HG03025 (cell line): ENCODE measurements at regions not wholly inside any gene's neighbourhood (a gene's known extent, or its start where the extent isn't known, plus 50 kb on each side); places are given as distances from the start of the nearest gene placed in this dataset.

Source experiments
- ATAC-seq: cut with Tn5 transposase; IDR thresholded peaks from one replicate; pipeline ENCODE4 v1.9.1; 2021; ENCODE audit warnings: mild to moderate bottlenecking, moderate library complexity; ENCODE audit not compliant: unreplicated experiment, low FRiP score

DNA sequence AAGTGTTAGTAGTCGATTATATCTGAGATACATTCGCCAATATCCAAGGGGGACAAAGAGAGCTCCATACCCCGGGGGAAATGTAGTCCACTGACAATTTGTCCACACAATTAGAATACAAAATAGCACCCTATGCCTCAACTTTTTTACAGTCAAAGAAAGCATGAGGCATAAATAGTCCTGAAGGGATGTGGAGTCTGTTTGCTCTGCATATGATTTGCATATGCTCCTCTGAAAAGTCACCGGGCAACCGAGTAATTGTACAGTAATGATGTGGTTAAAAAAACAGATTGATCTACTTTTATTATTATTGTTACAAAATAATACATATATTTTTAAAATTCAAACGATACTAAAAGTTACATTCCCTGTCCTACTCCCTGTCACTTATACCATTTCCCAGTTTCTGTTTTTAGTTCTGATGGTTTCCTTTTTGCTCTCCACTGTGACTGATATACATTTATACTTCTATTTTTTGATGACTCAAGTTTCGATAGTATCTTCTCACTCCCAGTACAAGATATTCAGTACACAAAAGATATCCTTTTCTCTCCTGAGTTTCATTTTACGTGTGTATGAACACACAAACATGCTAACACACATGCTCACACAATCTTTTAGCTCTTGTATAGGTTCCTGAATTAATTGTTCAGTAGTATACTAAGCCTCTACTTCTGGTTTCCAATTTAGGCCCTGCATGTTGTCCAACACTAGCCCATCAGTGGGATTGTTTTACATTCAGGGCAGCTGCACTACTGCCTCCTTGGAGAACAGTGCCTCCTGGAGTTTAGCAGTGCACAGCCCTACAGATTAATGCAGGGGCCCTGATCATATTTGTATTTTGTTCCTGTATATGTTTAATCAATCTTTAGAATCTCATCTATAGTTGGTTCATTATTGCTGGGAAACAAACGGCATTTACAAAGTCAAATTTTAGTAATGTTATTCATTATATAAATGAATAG lies 130.9 kb downstream of the TES start:
- ATAC-seq, result no peak

DNA sequence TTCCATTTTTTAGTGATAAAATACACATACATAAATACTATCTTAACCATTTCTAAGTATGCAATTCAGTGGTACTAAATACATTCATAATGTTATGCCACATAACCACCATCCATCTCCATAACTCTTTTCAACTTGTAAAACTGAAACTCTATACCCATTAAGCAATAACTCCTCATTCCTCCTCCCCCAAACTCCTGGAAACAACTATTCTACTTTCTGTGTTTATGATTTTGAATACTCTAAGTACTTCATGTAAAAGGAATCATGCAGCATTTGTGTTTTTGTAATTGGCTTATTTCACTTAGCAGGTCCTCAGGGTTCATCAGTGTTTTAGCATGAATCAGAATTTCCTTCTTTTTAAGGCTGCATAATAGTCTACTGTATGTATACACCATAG lies 131.8 kb downstream of the TES start:
- no peak for ATAC-seq

DNA sequence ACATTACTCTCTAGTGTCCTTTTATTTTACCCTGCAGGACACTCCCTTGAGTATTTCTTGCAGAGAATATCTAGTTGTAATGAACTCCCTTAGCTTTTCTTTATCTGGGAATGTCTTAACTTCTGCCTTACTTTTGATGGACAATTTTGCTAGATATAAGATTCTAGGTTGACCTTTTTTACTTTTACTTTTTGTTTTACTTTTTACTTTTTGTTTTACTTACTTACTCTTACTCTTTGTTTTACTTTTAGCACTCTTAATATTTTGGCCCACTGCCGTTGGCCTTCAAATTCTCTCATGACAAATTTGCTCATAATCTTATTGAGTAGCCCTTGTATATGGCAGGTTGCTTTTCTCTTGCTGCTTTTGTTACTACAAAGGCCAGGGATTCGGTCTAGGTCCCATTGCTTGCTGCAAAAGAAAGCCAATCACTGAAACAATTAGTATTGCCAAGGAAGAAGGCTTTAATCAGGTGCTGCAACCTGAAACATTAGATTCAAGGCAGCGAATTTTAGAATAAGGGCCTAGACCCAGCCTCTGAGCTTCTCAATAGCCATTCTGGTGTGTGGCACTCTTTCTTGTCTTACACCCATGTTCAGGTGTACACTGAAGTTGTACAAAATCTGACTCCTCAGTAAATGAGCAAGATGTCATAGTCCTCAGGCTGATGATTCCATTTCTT lies 137.0 kb downstream of the TES start:
- no peak for ATAC-seq

DNA sequence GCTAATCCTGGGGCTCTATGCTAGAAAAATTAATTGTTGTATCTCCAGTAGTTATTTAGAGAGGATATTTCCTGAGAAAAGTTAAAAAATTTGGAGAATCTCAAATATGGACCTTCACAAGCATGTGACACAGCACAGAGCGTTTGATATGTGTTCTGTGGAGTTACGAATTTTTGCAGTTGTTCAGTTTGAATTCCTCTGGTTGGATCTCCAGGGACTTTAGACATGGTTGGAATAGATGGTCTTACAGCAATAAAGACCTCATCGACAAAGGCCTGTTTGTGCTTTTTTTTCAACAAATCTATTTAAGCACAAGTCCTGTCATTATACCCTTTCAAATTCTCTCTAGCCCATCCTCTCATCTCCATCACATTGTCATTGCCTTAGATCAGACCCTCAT lies 138.0 kb downstream of the TES start:
- no peak for ATAC-seq

DNA sequence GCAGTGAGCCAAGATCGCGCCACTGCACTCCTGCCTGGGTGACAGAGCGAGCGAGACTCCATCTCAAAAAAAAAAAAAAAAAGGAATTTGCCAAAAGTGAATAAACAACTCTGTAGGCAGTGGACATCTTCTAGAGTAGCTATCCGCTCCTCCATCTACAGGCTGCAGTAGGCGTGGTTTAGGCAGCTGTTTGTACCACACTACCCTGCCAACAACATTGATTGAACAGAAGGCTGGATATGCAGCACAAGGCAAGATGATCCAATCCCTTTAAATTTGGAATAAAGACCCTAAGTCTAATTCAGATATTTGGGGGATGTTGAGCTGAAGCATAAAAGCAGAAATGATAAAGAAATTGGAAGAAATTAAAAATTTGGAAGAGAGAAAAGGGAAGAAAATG lies 141.6 kb downstream of the TES start:
- ATAC-seq, result no peak

GRCh38 chr7:116353647-116354046 lies 143.3 kb downstream of the TES start:
- ATAC-seq, result no peak

DNA sequence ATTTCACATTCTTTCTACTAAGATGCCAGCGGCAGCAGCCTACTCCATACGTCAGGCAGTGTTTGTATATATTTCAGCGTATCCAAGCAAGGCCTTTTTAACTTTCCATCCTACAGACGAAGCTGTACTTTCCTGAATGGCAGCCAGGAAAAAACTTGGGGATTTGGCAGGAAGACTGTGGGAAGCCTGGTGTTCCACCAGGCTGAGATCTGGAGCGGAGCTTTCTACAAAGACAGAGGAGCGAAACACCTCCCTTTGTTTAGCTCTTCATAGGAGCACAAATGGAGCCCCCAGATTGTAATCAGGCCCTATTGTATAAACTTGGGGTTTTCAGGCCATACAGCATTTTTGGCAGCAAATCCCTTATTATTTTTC lies 143.8 kb downstream of the TES start:
- ATAC-seq, result no peak

DNA sequence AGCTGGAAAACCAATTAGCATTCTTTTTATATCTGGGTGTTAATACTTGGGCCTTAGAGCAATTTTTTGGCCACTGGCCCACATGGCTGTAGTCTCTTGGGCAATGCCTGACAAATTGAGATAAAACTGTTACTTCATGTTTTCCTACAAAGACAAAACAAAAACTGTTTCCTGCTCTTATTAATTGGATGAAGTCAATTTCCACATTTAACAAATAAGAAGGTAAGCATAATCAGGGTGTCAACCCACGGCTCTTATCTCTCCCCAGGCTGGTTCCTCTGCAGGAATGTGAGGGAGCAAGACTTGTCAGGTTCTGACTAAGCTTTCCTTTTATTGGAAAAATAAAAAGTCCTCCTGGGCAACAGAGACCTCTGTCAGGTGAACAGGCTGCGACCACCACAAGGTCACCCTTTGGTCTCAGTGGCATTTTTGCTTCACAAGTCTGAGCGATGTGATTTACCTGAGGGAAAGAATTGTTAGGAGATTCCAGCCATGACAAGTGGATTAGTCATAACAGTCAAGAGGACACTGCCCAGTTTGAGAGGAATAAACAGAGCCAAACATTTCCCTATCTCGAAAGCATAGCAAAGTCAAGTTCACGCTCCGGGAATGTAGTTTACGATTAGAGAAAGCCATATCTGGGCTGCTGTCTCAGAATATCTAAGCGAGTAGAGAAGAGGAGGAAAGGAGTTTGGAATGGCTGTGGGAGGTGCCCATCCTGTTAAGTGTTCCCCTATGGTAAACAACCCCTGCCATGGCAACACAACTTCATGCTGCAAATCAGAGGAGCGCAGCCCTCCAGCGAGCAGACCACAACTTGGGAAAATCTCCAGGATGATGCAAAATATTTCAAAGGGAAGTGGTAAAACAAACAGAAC lies 144.4 kb downstream of the TES start:
- ATAC-seq, result no peak

DNA sequence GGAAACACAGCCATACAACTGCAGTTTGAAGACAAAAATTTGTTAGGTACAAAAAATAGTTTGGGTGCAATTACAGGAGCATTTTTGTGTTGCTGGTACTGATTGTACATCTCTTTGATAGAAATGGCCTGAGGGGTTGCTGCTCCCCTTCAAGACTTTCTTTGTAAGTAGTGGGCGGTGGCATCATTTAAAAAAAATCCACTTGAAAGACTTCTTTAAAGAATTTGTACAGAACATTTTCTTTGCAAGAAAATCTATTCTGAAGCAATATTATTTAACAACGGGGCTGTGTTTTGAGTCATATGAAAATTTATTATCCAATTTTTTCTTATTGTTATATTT lies 144.1 kb upstream of the CAV2 start:
- ATAC-seq, result no peak

GRCh38 chr7:116356333-116356965 lies 143.1 kb upstream of the CAV2 start:
- ATAC-seq, result no peak

GRCh38 chr7:116356979-116357378 lies 142.6 kb upstream of the CAV2 start:
- no peak for ATAC-seq

- ATAC-seq, result no peak
These were observed 141.5 kb upstream of the CAV2 start for GRCh38 chr7:116357781-116358670.

DNA sequence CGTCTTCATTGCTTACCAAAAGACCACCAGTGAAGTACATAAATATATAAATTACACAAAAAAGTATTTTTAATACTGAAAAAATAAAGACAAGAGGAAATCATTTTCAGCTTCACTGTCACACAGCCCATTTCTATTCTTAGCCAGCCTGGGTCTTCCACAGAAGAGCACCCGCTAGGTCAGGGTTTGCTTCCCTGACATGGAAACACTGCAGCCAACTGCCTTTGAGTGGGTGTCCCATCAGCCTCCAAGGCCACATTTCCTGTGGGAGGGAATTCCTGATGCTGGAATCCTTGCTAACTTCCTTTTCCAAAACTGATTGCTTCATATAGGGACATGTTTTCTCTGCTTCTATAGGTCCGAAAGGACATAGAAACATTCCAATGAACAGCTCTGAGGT lies 137.8 kb upstream of the CAV2 start:
- no peak for ATAC-seq

DNA sequence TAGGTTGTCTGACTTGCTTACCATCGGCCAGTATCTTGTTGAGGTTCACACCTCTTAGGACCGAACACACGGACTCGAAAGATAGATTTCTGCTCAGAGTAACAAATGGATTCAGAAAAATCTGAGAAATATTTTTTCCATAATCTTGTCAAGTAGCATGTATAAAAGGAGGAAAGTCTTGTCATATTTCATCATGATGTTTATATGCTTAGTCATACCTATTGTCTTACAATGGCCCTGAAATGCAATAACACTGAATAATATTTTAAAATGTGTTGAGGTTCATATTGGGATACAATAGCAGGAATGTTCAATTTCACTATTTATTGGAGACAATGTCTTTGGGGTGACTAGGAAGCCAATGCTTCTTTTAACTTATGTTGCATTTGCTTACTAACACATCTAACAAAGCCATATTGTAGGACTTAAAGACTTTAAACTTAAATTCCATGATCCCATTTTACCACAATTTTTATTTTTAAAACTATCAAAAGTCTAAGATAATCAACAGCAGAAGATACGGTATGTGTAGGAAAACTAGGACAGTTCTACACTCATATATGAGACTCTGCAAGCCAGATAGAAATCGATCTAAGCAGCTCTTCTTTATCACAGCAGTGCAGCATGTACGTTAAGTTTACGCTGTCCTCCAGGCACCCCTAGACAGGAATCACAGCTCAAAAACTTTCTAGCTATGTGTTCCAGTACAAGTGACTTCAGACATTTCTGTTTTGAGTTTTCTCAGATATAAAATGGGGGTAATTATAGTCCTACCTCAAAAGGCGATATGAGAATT lies 135.7 kb upstream of the CAV2 start:
- ATAC-seq, result no peak

- ATAC-seq, result no peak
These were observed 135.1 kb upstream of the CAV2 start for GRCh38 chr7:116364469-116364868.

DNA sequence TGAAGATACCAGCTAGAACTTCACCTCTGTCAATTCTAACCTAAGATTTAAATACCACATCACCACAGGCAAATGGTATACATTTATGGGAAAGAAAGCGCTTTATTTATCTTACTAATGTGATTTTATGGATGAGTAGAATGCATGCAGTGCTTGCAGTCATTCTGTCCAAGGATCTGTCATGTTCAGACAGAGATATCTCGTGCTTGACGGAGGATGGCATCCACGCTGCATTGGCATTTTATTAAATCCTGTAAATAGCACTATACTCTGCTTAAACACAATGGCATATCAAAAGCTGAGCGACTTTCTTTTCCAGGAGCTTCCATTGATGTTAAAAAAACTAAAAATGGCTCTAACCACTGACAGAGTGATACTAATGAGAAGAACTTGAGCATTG lies 133.7 kb upstream of the CAV2 start:
- no peak for ATAC-seq

- ATAC-seq, result no peak
These were observed 132.2 kb upstream of the CAV2 start for GRCh38 chr7:116367171-116367813.

- no peak for ATAC-seq
These were observed 130.6 kb upstream of the CAV2 start for GRCh38 chr7:116368965-116369364.
